ENCODE measurements at regions not wholly inside any gene's neighbourhood (a gene's known extent, or its start where the extent isn't known, plus 50 kb on each side); places are given as distances from the start of the nearest gene placed in this dataset.

DNA sequence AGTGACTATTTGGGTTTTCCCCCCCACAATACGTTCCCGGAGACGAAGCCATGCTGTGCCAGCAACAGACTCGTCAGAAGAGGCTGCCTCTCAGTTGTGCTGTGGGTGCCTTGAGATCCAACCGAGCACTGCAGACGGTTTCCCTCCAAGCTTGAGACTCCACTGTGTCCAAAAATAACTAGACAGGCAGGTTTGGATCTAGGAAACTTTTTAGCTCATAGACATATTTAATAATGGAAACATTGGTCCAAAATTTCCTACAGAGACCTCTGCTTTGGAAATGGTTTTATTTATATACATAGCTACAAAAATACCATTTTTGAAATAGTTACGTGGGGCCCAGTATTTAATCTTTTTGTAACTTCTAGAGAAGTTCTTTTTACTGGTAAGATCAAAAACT is 63.1 kb upstream of the SPATS2L start:
- TF ChIP-seq EZH2phosphoT487 (IDR thresholded peaks at IDR 0.05; ENCODE audit: borderline replicate concordance, low read length): no peak
- TF ChIP-seq, protein P1, sequence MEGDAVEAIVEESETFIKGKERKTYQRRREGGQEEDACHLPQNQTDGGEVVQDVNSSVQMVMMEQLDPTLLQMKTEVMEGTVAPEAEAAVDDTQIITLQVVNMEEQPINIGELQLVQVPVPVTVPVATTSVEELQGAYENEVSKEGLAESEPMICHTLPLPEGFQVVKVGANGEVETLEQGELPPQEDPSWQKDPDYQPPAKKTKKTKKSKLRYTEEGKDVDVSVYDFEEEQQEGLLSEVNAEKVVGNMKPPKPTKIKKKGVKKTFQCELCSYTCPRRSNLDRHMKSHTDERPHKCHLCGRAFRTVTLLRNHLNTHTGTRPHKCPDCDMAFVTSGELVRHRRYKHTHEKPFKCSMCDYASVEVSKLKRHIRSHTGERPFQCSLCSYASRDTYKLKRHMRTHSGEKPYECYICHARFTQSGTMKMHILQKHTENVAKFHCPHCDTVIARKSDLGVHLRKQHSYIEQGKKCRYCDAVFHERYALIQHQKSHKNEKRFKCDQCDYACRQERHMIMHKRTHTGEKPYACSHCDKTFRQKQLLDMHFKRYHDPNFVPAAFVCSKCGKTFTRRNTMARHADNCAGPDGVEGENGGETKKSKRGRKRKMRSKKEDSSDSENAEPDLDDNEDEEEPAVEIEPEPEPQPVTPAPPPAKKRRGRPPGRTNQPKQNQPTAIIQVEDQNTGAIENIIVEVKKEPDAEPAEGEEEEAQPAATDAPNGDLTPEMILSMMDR (IDR thresholded peaks at IDR 0.05; ENCODE audit: low read depth, low read length, poor library complexity, severe bottlenecking): no peak
- no peak overlapping the region for H3K4me2 ChIP-seq (ENCODE audit: low read length)
- H3K27me3 ChIP-seq (ENCODE audit: control insufficient read depth, low read length): no peaks in the 10 kb centered on the region
- H3K4me1 ChIP-seq (ENCODE audit: control insufficient read depth, low read length): no peaks in the 10 kb centered on the region
- no peak overlapping the region for H3K4me3 ChIP-seq (ENCODE audit: low read length)
- no peaks in the 10 kb centered on the region for H3K9me3 ChIP-seq (ENCODE audit: control insufficient read depth, insufficient read depth, low read length)
- H3K9me2 ChIP-seq (replicated peaks; ENCODE audit: control insufficient read depth, low read length): no peaks in the 10 kb centered on the region
- H3K79me2 ChIP-seq (ENCODE audit: control insufficient read depth, low read length): no peaks in the 10 kb centered on the region
- no peaks in the 10 kb centered on the region for H3K36me3 ChIP-seq (ENCODE audit: control insufficient read depth, low read length)
- no peaks in the 10 kb centered on the region for H4K20me1 ChIP-seq (ENCODE audit: control insufficient read depth, insufficient read depth, low read depth, low read length)
- no peaks in the 10 kb centered on the region for H3F3A ChIP-seq (ENCODE audit: control insufficient read depth, insufficient read depth)
- no peak overlapping the region for H3K27ac ChIP-seq (ENCODE audit: low read depth, low read length)

GRCh38 chr2:200244111-200244510 is 62.4 kb upstream of the SPATS2L start:
- no peaks in the 10 kb centered on the region for H3F3A ChIP-seq (ENCODE audit: control insufficient read depth, insufficient read depth)
- no peaks in the 10 kb centered on the region for H3K79me2 ChIP-seq (ENCODE audit: control insufficient read depth, low read length)
- H3K27ac ChIP-seq (ENCODE audit: low read depth, low read length): no peak overlapping the region
- H3K9me3 ChIP-seq (ENCODE audit: control insufficient read depth, insufficient read depth, low read length): no peaks in the 10 kb centered on the region
- H3K27me3 ChIP-seq (ENCODE audit: control insufficient read depth, low read length): no peaks in the 10 kb centered on the region
- H3K4me1 ChIP-seq (ENCODE audit: control insufficient read depth, low read length): no peaks in the 10 kb centered on the region
- H4K20me1 ChIP-seq (ENCODE audit: control insufficient read depth, insufficient read depth, low read depth, low read length): no peaks in the 10 kb centered on the region
- H3K9me2 ChIP-seq (replicated peaks; ENCODE audit: control insufficient read depth, low read length): no peaks in the 10 kb centered on the region
- no peak overlapping the region for H3K4me2 ChIP-seq (ENCODE audit: low read length)
- H3K36me3 ChIP-seq (ENCODE audit: control insufficient read depth, low read length): no peaks in the 10 kb centered on the region
- H3K4me3 ChIP-seq (ENCODE audit: low read length): no peak overlapping the region
- TF ChIP-seq, protein P1 (IDR thresholded peaks at IDR 0.05; ENCODE audit: low read depth, low read length, poor library complexity, severe bottlenecking): no peak
- TF ChIP-seq EZH2phosphoT487 (IDR thresholded peaks at IDR 0.05; ENCODE audit: borderline replicate concordance, low read length): no peak

DNA sequence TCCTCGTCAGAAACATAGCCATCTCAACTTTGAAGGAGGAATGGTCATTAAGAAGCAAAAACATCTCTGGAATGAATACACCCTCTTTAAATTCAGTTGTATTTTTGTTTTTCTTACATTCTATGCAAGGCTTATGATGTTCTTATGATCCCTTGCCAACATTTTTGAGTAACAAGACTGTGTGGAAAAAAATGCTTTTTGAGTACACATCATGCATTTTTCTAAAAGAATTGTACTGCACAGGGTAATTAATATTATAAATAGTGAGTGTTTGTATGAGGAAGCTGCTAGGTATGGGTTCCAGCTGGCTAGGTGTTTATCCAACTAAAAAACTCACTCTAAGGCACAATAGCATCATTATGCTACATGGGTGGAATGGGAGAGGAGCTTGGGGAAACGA is 59.0 kb upstream of the SPATS2L start:
- Histone ChIP-seq H4K20me1 (ENCODE audit: control insufficient read depth, insufficient read depth, low read depth, low read length) (no peaks in the 10 kb centered on the region), H3K27ac (ENCODE audit: low read depth, low read length) (no peak overlapping the region), H3F3A (ENCODE audit: control insufficient read depth, insufficient read depth) (no peaks in the 10 kb centered on the region), H3K9me3 (ENCODE audit: control insufficient read depth, insufficient read depth, low read length) (no peaks in the 10 kb centered on the region), H3K4me1 (ENCODE audit: control insufficient read depth, low read length) (no peaks in the 10 kb centered on the region), H3K79me2 (ENCODE audit: control insufficient read depth, low read length) (no peaks in the 10 kb centered on the region), H3K36me3 (ENCODE audit: control insufficient read depth, low read length) (no peaks in the 10 kb centered on the region), H3K9me2 (replicated peaks; ENCODE audit: control insufficient read depth, low read length) (no peaks in the 10 kb centered on the region), H3K4me3 (ENCODE audit: low read length) (no peak overlapping the region), H3K4me2 (ENCODE audit: low read length) (no peak overlapping the region), H3K27me3 (ENCODE audit: control insufficient read depth, low read length) (no peaks in the 10 kb centered on the region)
- TF ChIP-seq, protein P1 (IDR thresholded peaks at IDR 0.05; ENCODE audit: low read depth, low read length, poor library complexity, severe bottlenecking): no peak

Measured in DOHH2 (cell line).